ENCODE measurements at regions not wholly inside any gene's neighbourhood (a gene's known extent, or its start where the extent isn't known, plus 50 kb on each side); places are given as distances from the start of the nearest gene placed in this dataset.

DNA sequence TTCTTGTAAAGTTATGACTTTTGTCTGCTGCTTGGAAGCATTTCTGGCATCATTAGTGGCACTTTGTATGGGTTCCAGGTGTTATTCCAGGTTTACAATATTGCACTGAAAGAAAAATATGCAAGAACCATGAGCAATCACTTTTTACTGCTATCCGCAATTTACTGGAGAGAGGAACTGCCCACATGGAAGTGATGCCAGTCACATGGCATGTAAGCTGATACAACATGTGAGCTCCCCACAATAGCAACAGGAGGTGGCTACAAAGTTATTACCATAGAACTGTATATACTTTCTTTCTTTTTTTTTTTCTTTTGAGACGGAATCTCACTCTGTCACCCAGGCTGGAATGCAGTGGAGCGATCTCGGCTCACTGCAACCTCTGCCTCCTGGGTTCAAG lies 1012.1 kb downstream of the BCL11B start:
- TF ChIP-seq MYC (IDR thresholded peaks at IDR 0.05; ENCODE audit: low read depth, low read length) (no peak), MAX (IDR thresholded peaks at IDR 0.05; ENCODE audit: low read depth, low read length) (no peak), POLR2A (IDR thresholded peaks at IDR 0.05; ENCODE audit: extremely low read depth, insufficient read length) (no peak)
- TF ChIP-seq, protein P1, sequence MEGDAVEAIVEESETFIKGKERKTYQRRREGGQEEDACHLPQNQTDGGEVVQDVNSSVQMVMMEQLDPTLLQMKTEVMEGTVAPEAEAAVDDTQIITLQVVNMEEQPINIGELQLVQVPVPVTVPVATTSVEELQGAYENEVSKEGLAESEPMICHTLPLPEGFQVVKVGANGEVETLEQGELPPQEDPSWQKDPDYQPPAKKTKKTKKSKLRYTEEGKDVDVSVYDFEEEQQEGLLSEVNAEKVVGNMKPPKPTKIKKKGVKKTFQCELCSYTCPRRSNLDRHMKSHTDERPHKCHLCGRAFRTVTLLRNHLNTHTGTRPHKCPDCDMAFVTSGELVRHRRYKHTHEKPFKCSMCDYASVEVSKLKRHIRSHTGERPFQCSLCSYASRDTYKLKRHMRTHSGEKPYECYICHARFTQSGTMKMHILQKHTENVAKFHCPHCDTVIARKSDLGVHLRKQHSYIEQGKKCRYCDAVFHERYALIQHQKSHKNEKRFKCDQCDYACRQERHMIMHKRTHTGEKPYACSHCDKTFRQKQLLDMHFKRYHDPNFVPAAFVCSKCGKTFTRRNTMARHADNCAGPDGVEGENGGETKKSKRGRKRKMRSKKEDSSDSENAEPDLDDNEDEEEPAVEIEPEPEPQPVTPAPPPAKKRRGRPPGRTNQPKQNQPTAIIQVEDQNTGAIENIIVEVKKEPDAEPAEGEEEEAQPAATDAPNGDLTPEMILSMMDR (IDR thresholded peaks at IDR 0.05; ENCODE audit: low read depth, low read length): no peak
- no peak overlapping the region for H3K4me3 ChIP-seq (ENCODE audit: low read depth, low read length)
- DNase-seq (ENCODE audit: low read depth): no peak

DNA sequence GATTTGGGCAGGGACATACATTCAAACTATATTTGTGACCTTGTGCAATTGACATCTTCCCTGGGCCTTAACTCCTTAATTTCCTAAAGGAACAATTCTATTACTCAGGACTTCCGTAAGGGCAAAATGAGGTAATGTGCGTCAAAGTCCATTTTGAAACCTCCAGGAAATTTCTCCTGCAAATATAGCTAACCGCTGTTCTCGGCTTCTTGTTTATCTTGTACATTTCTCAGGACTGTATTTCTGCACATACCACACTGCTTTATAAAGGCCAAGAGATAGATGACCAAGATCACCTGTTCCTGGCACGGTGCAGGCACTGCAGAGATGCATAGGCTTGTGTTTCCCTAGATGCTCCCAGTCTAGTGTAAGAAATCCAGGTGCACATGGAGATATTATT lies 1009.4 kb downstream of the BCL11B start:
- DNase-seq (ENCODE audit: low read depth): no peak
- no peak overlapping the region for H3K4me3 ChIP-seq (ENCODE audit: low read depth, low read length)
- TF ChIP-seq MAX (IDR thresholded peaks at IDR 0.05; ENCODE audit: low read depth, low read length): no peak
- no peak for TF ChIP-seq POLR2A (IDR thresholded peaks at IDR 0.05; ENCODE audit: extremely low read depth, insufficient read length)
- TF ChIP-seq, protein P1 (IDR thresholded peaks at IDR 0.05; ENCODE audit: low read depth, low read length): no peak
- no peak for TF ChIP-seq MYC (IDR thresholded peaks at IDR 0.05; ENCODE audit: low read depth, low read length)

GRCh38 chr14:98269533-98269932 lies 1002.5 kb downstream of the BCL11B start:
- no peak for DNase-seq (ENCODE audit: low read depth)
- no peak overlapping the region for H3K4me3 ChIP-seq (ENCODE audit: low read depth, low read length)
- no peak for TF ChIP-seq MYC (IDR thresholded peaks at IDR 0.05; ENCODE audit: low read depth, low read length)
- TF ChIP-seq, protein P1 (IDR thresholded peaks at IDR 0.05; ENCODE audit: low read depth, low read length): no peak
- no peak for TF ChIP-seq MAX (IDR thresholded peaks at IDR 0.05; ENCODE audit: low read depth, low read length)
- no peak for TF ChIP-seq POLR2A (IDR thresholded peaks at IDR 0.05; ENCODE audit: extremely low read depth, insufficient read length)

GRCh38 chr14:98270201-98270600 lies 1001.8 kb downstream of the BCL11B start:
- DNase-seq (ENCODE audit: low read depth): no peak

GRCh38 chr14:98274596-98274995 lies 997.4 kb downstream of the BCL11B start:
- H3K4me3 ChIP-seq (ENCODE audit: low read depth, low read length): no peak overlapping the region
- no peak for DNase-seq (ENCODE audit: low read depth)
- TF ChIP-seq, protein P1 (IDR thresholded peaks at IDR 0.05; ENCODE audit: low read depth, low read length): no peak
- TF ChIP-seq MAX (IDR thresholded peaks at IDR 0.05; ENCODE audit: low read depth, low read length) (no peak), MYC (IDR thresholded peaks at IDR 0.05; ENCODE audit: low read depth, low read length) (no peak), POLR2A (IDR thresholded peaks at IDR 0.05; ENCODE audit: extremely low read depth, insufficient read length) (no peak)

More at GRCh38 chr14:98270201-98270600, 1001.8 kb downstream of the BCL11B start:
- TF ChIP-seq MYC (IDR thresholded peaks at IDR 0.05; ENCODE audit: low read depth, low read length) (no peak), POLR2A (IDR thresholded peaks at IDR 0.05; ENCODE audit: extremely low read depth, insufficient read length) (no peak), MAX (IDR thresholded peaks at IDR 0.05; ENCODE audit: low read depth, low read length) (no peak)
- TF ChIP-seq, protein P1 (IDR thresholded peaks at IDR 0.05; ENCODE audit: low read depth, low read length): no peak
- no peak overlapping the region for H3K4me3 ChIP-seq (ENCODE audit: low read depth, low read length)

DNA sequence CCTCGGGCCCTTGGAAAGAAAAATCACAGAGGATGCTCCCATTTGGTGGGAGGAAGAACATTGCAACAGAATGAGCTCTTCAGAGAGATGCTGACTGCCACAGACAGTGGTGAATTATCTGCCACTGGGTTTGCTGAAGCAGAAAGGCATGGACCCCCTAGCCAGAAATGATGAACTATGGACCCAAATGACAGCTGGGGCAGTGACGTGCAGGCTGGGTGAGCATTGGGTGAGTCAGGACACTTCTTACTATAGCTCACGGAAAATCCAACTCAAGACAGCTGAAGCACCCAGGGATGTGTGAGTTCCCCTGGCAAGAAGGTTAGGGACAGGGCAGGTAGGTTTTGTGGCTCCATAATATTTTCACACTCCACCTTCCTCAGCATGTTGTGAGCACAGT lies 993.2 kb downstream of the BCL11B start:
- no peak for TF ChIP-seq MAX (IDR thresholded peaks at IDR 0.05; ENCODE audit: low read depth, low read length)
- no peak for TF ChIP-seq POLR2A (IDR thresholded peaks at IDR 0.05; ENCODE audit: extremely low read depth, insufficient read length)
- TF ChIP-seq MYC (IDR thresholded peaks at IDR 0.05; ENCODE audit: low read depth, low read length): no peak
- TF ChIP-seq, protein P1 (IDR thresholded peaks at IDR 0.05; ENCODE audit: low read depth, low read length): no peak
- no peak for DNase-seq (ENCODE audit: low read depth)
- H3K4me3 ChIP-seq (ENCODE audit: low read depth, low read length): no peak overlapping the region

Measured in NB4 (cell line).